Upper lobe of right lung (tissue), 1 donor: ENCODE measurements at regions not wholly inside any gene's neighbourhood (a gene's known extent, or its start where the extent isn't known, plus 50 kb on each side); places are given as distances from the start of the nearest gene placed in this dataset.

ENCODE experiments used
- ATAC-seq: fragments of 200-7000 bp; cut with Tn5 transposase; one replicate; pipeline ENCODE4 v1.9.1; 2020; ENCODE audit warnings: mild to moderate bottlenecking, moderate library complexity
- DNase-seq: peaks from one replicate; pipeline ENCODE4 v3.0.0-alpha.2; 2020
- H3K27ac ChIP-seq: fragments of 200-600 bp; one replicate; pipeline ENCODE4 v1.8.0; 2022
- H3K27me3 ChIP-seq: fragments of 200-600 bp; one replicate; pipeline ENCODE4 v1.8.0; 2022; ENCODE audit warnings: mild to moderate bottlenecking
- H3K36me3 ChIP-seq: fragments of 200-600 bp; one replicate; pipeline ENCODE4 v1.8.0; 2022
- H3K4me1 ChIP-seq: fragments of 200-600 bp; one replicate; pipeline ENCODE4 v1.8.0; 2022
- H3K4me3 ChIP-seq: fragments of 200-600 bp; one replicate; pipeline ENCODE4 v1.8.0; 2022; ENCODE audit warnings: mild to moderate bottlenecking
- H3K9me3 ChIP-seq: fragments of 200-600 bp; one replicate; pipeline ENCODE4 v1.8.0; 2022
- intact Hi-C: fragments of 100-400 bp; cut with DNase I; formaldehyde crosslinking; loops from one replicate; pipeline ENCODE4 v1.11.0; 2022
- TF ChIP-seq, protein P1 (sequence below): fragments of 200-600 bp; IDR thresholded peaks from one replicate; pipeline ENCODE4 v1.8.0; 2022; ENCODE audit warnings: antibody characterized with exemption
- donor health status: DM: no; HTN: yes; CAD: no; lungs with severe emphysema.

DNA sequence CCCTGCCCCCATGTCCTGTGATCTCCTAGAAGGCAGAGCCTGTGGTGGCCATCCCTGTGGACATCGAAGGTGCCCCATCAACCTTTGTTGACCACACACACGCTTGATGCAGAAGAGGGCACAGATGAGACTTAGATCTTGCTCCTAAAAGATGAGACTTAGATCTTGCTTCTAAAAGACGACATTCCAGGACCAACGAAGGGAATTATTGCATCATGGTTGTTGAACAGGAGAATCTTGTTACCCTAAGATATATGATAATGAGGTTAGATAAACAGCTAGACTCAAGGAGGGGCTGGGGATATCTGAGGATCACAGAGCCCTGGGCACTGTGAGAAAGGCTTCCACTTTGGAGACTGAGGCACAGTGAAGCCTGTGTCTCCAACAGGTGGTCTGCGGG, 91.1 kb upstream of the WSCD2 start:
- Histone ChIP-seq H3K27me3 (no peaks in the 10 kb centered on the region), H3K4me1 (no peaks in the 10 kb centered on the region), H3K4me3 (no peak overlapping the region), H3K27ac (no peak overlapping the region), H3K36me3 (no peaks in the 10 kb centered on the region), H3K9me3 (no peaks in the 10 kb centered on the region)
- intact Hi-C loops = no loop called here
- TF ChIP-seq, protein P1, sequence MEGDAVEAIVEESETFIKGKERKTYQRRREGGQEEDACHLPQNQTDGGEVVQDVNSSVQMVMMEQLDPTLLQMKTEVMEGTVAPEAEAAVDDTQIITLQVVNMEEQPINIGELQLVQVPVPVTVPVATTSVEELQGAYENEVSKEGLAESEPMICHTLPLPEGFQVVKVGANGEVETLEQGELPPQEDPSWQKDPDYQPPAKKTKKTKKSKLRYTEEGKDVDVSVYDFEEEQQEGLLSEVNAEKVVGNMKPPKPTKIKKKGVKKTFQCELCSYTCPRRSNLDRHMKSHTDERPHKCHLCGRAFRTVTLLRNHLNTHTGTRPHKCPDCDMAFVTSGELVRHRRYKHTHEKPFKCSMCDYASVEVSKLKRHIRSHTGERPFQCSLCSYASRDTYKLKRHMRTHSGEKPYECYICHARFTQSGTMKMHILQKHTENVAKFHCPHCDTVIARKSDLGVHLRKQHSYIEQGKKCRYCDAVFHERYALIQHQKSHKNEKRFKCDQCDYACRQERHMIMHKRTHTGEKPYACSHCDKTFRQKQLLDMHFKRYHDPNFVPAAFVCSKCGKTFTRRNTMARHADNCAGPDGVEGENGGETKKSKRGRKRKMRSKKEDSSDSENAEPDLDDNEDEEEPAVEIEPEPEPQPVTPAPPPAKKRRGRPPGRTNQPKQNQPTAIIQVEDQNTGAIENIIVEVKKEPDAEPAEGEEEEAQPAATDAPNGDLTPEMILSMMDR = no peak
- no peak for ATAC-seq
- no peak for DNase-seq

DNA sequence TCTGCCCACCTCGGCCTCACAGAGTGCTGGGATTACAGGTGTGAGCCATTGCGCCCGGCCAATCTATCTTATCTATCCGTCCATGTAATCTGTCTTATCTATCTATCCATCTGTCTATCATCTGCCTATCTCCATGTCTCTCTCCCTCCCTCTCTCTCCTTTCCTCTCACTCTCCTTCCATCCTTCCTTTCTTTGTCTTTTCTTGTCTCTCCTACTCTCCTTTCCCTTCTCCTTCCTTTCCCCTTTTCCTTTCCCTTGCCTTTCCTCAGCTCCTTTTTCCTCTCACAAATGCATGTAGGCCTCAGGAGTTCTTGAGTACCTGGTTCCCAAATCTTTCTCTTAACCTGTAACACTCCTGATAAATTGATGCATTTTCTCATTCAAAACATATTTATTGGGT, 89.3 kb upstream of the WSCD2 start:
- DNase-seq (no peak), ATAC-seq (no peak)
- Histone ChIP-seq H3K4me1 (no peaks in the 10 kb centered on the region), H3K4me3 (no peak overlapping the region), H3K27me3 (peaks cover 2% of the 10 kb centered on the region), H3K36me3 (no peaks in the 10 kb centered on the region), H3K27ac (no peak overlapping the region), H3K9me3 (no peaks in the 10 kb centered on the region)
- intact Hi-C loops = no loop called here
- TF ChIP-seq, protein P1 = no peak

DNA sequence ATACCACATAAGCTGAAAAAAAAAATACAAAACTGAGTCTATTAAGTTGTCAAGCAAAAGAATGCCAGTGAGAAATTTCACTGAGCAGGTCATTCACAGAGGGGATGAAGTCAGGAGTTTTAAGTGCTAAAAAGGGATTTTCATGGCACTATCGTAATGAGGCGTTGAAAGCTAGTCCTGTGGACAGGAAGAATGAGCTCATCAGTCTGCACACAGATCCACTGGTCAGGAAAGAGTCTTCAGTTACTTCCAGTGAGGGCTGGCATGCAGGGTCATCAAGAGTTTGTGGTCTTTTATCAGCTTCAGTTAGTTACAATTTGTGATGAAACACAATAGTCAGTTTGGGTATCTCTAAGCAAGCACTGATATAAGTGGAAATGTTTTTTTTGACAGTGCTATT, 88.1 kb upstream of the WSCD2 start:
- H3K9me3 ChIP-seq = no peaks in the 10 kb centered on the region
- TF ChIP-seq, protein P1 = no peak
- no peaks in the 10 kb centered on the region for H3K4me1 ChIP-seq
- DNase-seq = no peak
- no peak overlapping the region for H3K27ac ChIP-seq
- H3K27me3 ChIP-seq = peaks cover 4% of the 10 kb centered on the region
- intact Hi-C loops = no loop called here
- no peak overlapping the region for H3K4me3 ChIP-seq
- ATAC-seq = no peak
- no peaks in the 10 kb centered on the region for H3K36me3 ChIP-seq

DNA sequence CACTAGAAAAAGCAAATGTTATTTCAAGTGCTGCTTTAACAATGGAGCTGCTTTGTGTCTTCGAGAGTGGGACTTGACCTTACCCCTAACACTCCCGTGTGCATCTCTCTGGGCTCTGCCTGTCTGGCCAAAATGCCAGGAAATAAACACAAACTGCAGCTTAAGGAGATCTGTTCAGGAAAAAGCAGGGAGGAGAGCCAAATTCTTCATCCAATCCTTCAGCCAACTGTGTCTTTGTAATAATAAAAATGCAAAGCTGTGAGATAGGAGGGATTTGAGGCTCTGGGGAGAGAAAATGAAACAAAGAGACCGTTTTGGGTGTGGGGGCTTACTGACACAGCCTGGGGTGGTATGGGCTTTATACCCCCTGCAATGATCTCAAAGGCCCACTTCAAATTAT, 85.8 kb upstream of the WSCD2 start:
- DNase-seq (no peak), ATAC-seq (no peak)
- intact Hi-C loops = no loop called here
- H3K27ac ChIP-seq = no peak overlapping the region
- no peaks in the 10 kb centered on the region for H3K4me1 ChIP-seq
- no peaks in the 10 kb centered on the region for H3K36me3 ChIP-seq
- no peaks in the 10 kb centered on the region for H3K9me3 ChIP-seq
- TF ChIP-seq, protein P1 = no peak
- H3K27me3 ChIP-seq = peaks cover 4% of the 10 kb centered on the region
- H3K4me3 ChIP-seq = no peak overlapping the region

DNA sequence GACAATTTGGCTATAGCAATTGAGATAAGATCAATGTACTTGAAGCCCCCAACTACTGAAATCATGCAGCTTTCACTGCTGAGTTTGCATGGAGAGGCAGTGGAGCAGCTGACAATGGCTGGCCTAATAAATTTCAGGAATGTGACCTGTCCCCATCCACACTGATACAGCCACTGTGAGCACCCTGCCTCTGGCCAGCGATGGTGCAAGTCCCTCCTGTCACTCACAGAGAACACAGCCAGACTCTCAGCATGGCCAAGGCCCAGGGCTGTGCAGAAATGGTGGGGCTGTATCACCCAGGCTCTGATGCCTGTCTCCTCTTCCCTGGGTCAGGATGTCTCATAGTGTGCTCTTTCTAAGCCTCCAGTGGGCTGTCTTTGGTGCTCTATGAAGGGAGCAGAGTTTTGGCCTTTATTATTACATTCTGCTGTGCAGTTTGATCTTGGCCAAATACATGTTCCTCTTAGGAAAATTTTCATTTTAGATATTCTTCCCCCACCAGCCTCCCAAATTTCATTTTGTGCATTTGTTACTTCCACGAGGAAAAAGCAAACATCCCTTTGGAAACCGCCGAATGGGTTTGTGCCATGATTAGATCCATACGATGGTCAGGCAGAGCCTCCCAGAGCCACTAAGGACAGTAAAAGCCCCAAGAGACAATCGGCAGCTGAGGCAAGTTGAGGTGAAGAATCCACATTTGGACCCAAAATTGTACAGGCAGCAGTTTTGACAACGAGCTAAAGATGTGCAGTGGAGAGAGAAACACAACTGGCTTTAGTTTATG, 85.1 kb upstream of the WSCD2 start:
- Histone ChIP-seq H3K9me3 (no peaks in the 10 kb centered on the region), H3K36me3 (no peaks in the 10 kb centered on the region), H3K27ac (no peak overlapping the region), H3K4me3 (no peak overlapping the region), H3K27me3 (peaks cover 4% of the 10 kb centered on the region), H3K4me1 (no peaks in the 10 kb centered on the region)
- TF ChIP-seq, protein P1 = no peak
- intact Hi-C loops = no loop called here
- peak; percentile 15 for ATAC-seq
- no peak for DNase-seq

DNA sequence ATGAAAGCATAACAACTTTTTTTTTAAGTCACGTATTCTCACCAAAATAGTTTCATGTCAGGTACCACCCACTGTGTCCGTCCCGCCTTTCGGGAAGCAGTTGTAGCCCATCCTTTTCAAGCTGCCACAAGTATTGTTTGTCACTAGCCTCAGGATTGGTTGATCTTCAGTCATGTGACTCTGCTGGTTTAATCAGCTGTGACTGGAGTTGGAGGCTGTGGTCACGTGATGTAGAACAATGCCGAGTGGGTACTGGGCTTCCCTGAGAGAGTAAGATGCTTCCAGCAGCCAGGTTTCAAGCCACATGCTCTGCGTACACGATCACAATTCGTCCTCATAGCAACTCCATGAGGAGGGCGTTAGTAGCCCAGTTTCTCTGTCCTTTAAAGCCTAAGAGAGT, 83.0 kb upstream of the WSCD2 start:
- ATAC-seq = no peak

More for the DNA sequence above, 83.0 kb upstream of the WSCD2 start:
- no peaks in the 10 kb centered on the region for H3K9me3 ChIP-seq
- H3K4me3 ChIP-seq = no peak overlapping the region
- TF ChIP-seq, protein P1 = no peak
- H3K36me3 ChIP-seq = no peaks in the 10 kb centered on the region
- H3K27ac ChIP-seq = no peak overlapping the region
- intact Hi-C loops = no loop called here
- H3K4me1 ChIP-seq = no peaks in the 10 kb centered on the region
- no peak for DNase-seq
- peaks cover 4% of the 10 kb centered on the region for H3K27me3 ChIP-seq
